ENCODE measurements at regions not wholly inside any gene's neighbourhood (a gene's known extent, or its start where the extent isn't known, plus 50 kb on each side); places are given as distances from the start of the nearest gene placed in this dataset.
A peak's percentile ranks its signal among the peaks of the same experiment; 100 is the strongest.

- no peak for TF ChIP-seq CTCF (IDR thresholded peaks at IDR 0.05)
These were observed 185.7 kb downstream of the DAD1 start for GRCh38 chr14:22403296-22403695.

GRCh38 chr14:22400655-22401259 is 188.3 kb downstream of the DAD1 start:
- H3K9me3 ChIP-seq, result no peaks in the 10 kb centered on the region
- intact Hi-C loops (cut with DNase I; ENCODE audit: low total_unique reads), result no loop called here
- H3K36me3 ChIP-seq, result no peaks in the 10 kb centered on the region
- no peaks in the 10 kb centered on the region for H3K27me3 ChIP-seq
- no peak overlapping the region for H3K4me3 ChIP-seq
- DNase-seq, result no peak
- TF ChIP-seq CTCF (IDR thresholded peaks at IDR 0.05), result no peak
- peak overlapping the region; percentile 25 to 59 for H3K27ac ChIP-seq
- H3K4me1 ChIP-seq, result peaks cover 0 to 16% (median 13%) of the 10 kb centered on the region in 4 donors

More at GRCh38 chr14:22403296-22403695, 185.7 kb downstream of the DAD1 start:
- intact Hi-C loops (cut with DNase I; ENCODE audit: low total_unique reads), result no loop called here
- no peaks in the 10 kb centered on the region for H3K9me3 ChIP-seq
- DNase-seq, result no peak
- no peaks in the 10 kb centered on the region for H3K36me3 ChIP-seq
- H3K27ac ChIP-seq, result no peak overlapping the region
- H3K27me3 ChIP-seq, result no peaks in the 10 kb centered on the region
- no peak overlapping the region for H3K4me3 ChIP-seq
- H3K4me1 ChIP-seq, result peaks cover 0 to 16% (median 13%) of the 10 kb centered on the region in 4 donors

GRCh38 chr14:22399776-22400175 is 189.2 kb downstream of the DAD1 start:
- Histone ChIP-seq H3K4me3 (no peak overlapping the region), H3K27me3 (no peaks in the 10 kb centered on the region), H3K9me3 (no peaks in the 10 kb centered on the region), H3K27ac (no peak overlapping the region), H3K4me1 (peaks cover 0 to 16% (median 13%) of the 10 kb centered on the region in 4 donors), H3K36me3 (no peaks in the 10 kb centered on the region)
- intact Hi-C loops (cut with DNase I; ENCODE audit: low total_unique reads), result no loop called here
- DNase-seq, result no peak
- TF ChIP-seq CTCF (IDR thresholded peaks at IDR 0.05), result no peak

- Histone ChIP-seq H3K4me1 (peaks cover 0 to 16% (median 13%) of the 10 kb centered on the region in 4 donors), H3K9me3 (no peaks in the 10 kb centered on the region), H3K36me3 (no peaks in the 10 kb centered on the region), H3K27ac (no peak overlapping the region), H3K4me3 (no peak overlapping the region), H3K27me3 (no peaks in the 10 kb centered on the region)
- intact Hi-C loops (cut with DNase I; ENCODE audit: low total_unique reads), result no loop called here
- TF ChIP-seq CTCF (IDR thresholded peaks at IDR 0.05), result no peak
- DNase-seq, result no peak
These were observed 191.7 kb downstream of the DAD1 start for GRCh38 chr14:22397221-22397737.

GRCh38 chr14:22395803-22396202 is 193.2 kb downstream of the DAD1 start:
- peaks cover 0 to 9% (median 6%) of the 10 kb centered on the region in 4 donors for H3K4me1 ChIP-seq
- no peaks in the 10 kb centered on the region for H3K9me3 ChIP-seq
- H3K27ac ChIP-seq, result no peak overlapping the region
- no peak overlapping the region for H3K4me3 ChIP-seq
- no peak for DNase-seq
- H3K36me3 ChIP-seq, result no peaks in the 10 kb centered on the region
- TF ChIP-seq CTCF (IDR thresholded peaks at IDR 0.05), result no peak
- intact Hi-C loops (cut with DNase I; ENCODE audit: low total_unique reads), result no loop called here
- H3K27me3 ChIP-seq, result no peaks in the 10 kb centered on the region
